BJ (cell line): ENCODE measurements at regions not wholly inside any gene's neighbourhood (a gene's known extent, or its start where the extent isn't known, plus 50 kb on each side); places are given as distances from the start of the nearest gene placed in this dataset.

Source experiments
- CTCF ChIA-PET: fragments of 350-600 bp; formaldehyde crosslinking; extraction: SDS; loops from one replicate; lab custom pipeline; 2021; ENCODE audit warnings: antibody characterized with exemption, inconsistent platforms; lab: Yijun Ruan, JAX
- POLR2A ChIA-PET: fragments of 300-600 bp; sonication (Branson Sonifier 250); formaldehyde crosslinking; extraction: SDS; loops from one replicate; lab custom pipeline; 2021; ENCODE audit warnings: antibody characterized with exemption; lab: Charles Lee
- DNase-seq: peaks from one replicate; pipeline ENCODE4 v3.0.0-alpha.2; 2011; ENCODE audit warnings: low read depth
- H3K27me3 ChIP-seq: 2 replicates; pipeline ENCODE4 v1.6.0; 2011; ENCODE audit warnings: low read length; ENCODE audit not compliant: control insufficient read depth, insufficient read depth
- H3K36me3 ChIP-seq: 2 replicates; pipeline ENCODE4 v1.5.1; 2011; ENCODE audit warnings: low read length; ENCODE audit not compliant: control insufficient read depth, insufficient read depth
- H3K4me3 ChIP-seq: 2 replicates; pipeline ENCODE4 v1.5.1; 2011; ENCODE audit warnings: low read depth, mild to moderate bottlenecking, control low read depth, low read length
- CTCF ChIP-seq: IDR thresholded peaks from 2 replicates; pipeline ENCODE4 v1.5.1; 2011; ENCODE audit warnings: low read depth, mild to moderate bottlenecking, control low read depth, inconsistent platforms, low read length, moderate library complexity; ENCODE audit not compliant: insufficient read depth

- DNase-seq = no peak
- CTCF ChIA-PET = no interaction called here
- Histone ChIP-seq H3K4me3 (no peak overlapping the region), H3K36me3 (no peaks in the 10 kb centered on the region), H3K27me3 (no peaks in the 10 kb centered on the region)
- POLR2A ChIA-PET = no interaction called here
- TF ChIP-seq CTCF = no peak
Measured at GRCh38 chr12:73362666-73363065, 1090.5 kb downstream of the TRHDE start.

- H3K36me3 ChIP-seq = no peaks in the 10 kb centered on the region
- POLR2A ChIA-PET = no interaction called here
- DNase-seq = no peak
- H3K4me3 ChIP-seq = no peak overlapping the region
- TF ChIP-seq CTCF = no peak
- H3K27me3 ChIP-seq = no peaks in the 10 kb centered on the region
- CTCF ChIA-PET = no interaction called here
Measured at GRCh38 chr12:73372856-73373255, 1100.7 kb downstream of the TRHDE start.

- no peak for DNase-seq
- CTCF ChIA-PET = no interaction called here
- POLR2A ChIA-PET = no interaction called here
- Histone ChIP-seq H3K27me3 (no peaks in the 10 kb centered on the region), H3K36me3 (no peaks in the 10 kb centered on the region), H3K4me3 (no peak overlapping the region)
- TF ChIP-seq CTCF = no peak
Measured at GRCh38 chr12:73374360-73374759, 1102.2 kb downstream of the TRHDE start.

GRCh38 chr12:73383584-73384222, 1111.5 kb downstream of the TRHDE start:
- POLR2A ChIA-PET = no interaction called here
- no peak for TF ChIP-seq CTCF
- Histone ChIP-seq H3K36me3 (no peaks in the 10 kb centered on the region), H3K27me3 (no peaks in the 10 kb centered on the region), H3K4me3 (no peak overlapping the region)
- CTCF ChIA-PET = no interaction called here
- no peak for DNase-seq

GRCh38 chr12:73384592-73384991, 1112.4 kb downstream of the TRHDE start:
- H3K4me3 ChIP-seq = no peak overlapping the region
- DNase-seq = no peak
- TF ChIP-seq CTCF = no peak
- CTCF ChIA-PET = no interaction called here
- no peaks in the 10 kb centered on the region for H3K36me3 ChIP-seq
- POLR2A ChIA-PET = no interaction called here
- no peaks in the 10 kb centered on the region for H3K27me3 ChIP-seq
